ENCODE measurements at regions not wholly inside any gene's neighbourhood (a gene's known extent, or its start where the extent isn't known, plus 50 kb on each side); places are given as distances from the start of the nearest gene placed in this dataset.

DNA sequence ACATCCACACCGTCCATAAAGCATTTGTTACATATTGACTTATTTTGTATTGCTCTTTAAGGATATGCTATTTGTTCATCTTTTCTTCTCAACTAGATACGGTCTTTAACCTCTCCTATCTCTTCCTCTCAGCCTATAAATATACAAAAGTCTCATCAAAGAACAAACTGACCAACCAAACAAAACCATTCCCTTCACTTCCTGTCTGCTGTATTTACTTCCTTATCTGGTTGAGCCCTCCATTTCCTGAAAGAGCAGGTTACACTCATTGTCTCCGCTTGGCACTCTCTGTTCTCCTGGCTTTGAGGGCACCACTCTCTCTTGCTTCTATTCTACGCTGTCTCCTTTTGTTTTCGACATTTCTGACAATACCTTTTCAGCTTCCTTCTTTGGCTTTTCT is 431.9 kb upstream of the TCF4 start (continued):
- TF ChIP-seq, protein P1, sequence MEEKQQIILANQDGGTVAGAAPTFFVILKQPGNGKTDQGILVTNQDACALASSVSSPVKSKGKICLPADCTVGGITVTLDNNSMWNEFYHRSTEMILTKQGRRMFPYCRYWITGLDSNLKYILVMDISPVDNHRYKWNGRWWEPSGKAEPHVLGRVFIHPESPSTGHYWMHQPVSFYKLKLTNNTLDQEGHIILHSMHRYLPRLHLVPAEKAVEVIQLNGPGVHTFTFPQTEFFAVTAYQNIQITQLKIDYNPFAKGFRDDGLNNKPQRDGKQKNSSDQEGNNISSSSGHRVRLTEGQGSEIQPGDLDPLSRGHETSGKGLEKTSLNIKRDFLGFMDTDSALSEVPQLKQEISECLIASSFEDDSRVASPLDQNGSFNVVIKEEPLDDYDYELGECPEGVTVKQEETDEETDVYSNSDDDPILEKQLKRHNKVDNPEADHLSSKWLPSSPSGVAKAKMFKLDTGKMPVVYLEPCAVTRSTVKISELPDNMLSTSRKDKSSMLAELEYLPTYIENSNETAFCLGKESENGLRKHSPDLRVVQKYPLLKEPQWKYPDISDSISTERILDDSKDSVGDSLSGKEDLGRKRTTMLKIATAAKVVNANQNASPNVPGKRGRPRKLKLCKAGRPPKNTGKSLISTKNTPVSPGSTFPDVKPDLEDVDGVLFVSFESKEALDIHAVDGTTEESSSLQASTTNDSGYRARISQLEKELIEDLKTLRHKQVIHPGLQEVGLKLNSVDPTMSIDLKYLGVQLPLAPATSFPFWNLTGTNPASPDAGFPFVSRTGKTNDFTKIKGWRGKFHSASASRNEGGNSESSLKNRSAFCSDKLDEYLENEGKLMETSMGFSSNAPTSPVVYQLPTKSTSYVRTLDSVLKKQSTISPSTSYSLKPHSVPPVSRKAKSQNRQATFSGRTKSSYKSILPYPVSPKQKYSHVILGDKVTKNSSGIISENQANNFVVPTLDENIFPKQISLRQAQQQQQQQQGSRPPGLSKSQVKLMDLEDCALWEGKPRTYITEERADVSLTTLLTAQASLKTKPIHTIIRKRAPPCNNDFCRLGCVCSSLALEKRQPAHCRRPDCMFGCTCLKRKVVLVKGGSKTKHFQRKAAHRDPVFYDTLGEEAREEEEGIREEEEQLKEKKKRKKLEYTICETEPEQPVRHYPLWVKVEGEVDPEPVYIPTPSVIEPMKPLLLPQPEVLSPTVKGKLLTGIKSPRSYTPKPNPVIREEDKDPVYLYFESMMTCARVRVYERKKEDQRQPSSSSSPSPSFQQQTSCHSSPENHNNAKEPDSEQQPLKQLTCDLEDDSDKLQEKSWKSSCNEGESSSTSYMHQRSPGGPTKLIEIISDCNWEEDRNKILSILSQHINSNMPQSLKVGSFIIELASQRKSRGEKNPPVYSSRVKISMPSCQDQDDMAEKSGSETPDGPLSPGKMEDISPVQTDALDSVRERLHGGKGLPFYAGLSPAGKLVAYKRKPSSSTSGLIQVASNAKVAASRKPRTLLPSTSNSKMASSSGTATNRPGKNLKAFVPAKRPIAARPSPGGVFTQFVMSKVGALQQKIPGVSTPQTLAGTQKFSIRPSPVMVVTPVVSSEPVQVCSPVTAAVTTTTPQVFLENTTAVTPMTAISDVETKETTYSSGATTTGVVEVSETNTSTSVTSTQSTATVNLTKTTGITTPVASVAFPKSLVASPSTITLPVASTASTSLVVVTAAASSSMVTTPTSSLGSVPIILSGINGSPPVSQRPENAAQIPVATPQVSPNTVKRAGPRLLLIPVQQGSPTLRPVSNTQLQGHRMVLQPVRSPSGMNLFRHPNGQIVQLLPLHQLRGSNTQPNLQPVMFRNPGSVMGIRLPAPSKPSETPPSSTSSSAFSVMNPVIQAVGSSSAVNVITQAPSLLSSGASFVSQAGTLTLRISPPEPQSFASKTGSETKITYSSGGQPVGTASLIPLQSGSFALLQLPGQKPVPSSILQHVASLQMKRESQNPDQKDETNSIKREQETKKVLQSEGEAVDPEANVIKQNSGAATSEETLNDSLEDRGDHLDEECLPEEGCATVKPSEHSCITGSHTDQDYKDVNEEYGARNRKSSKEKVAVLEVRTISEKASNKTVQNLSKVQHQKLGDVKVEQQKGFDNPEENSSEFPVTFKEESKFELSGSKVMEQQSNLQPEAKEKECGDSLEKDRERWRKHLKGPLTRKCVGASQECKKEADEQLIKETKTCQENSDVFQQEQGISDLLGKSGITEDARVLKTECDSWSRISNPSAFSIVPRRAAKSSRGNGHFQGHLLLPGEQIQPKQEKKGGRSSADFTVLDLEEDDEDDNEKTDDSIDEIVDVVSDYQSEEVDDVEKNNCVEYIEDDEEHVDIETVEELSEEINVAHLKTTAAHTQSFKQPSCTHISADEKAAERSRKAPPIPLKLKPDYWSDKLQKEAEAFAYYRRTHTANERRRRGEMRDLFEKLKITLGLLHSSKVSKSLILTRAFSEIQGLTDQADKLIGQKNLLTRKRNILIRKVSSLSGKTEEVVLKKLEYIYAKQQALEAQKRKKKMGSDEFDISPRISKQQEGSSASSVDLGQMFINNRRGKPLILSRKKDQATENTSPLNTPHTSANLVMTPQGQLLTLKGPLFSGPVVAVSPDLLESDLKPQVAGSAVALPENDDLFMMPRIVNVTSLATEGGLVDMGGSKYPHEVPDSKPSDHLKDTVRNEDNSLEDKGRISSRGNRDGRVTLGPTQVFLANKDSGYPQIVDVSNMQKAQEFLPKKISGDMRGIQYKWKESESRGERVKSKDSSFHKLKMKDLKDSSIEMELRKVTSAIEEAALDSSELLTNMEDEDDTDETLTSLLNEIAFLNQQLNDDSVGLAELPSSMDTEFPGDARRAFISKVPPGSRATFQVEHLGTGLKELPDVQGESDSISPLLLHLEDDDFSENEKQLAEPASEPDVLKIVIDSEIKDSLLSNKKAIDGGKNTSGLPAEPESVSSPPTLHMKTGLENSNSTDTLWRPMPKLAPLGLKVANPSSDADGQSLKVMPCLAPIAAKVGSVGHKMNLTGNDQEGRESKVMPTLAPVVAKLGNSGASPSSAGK (IDR thresholded peaks at IDR 0.05) = no peak
- TF ChIP-seq, protein P2, sequence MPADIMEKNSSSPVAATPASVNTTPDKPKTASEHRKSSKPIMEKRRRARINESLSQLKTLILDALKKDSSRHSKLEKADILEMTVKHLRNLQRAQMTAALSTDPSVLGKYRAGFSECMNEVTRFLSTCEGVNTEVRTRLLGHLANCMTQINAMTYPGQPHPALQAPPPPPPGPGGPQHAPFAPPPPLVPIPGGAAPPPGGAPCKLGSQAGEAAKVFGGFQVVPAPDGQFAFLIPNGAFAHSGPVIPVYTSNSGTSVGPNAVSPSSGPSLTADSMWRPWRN (IDR thresholded peaks at IDR 0.05; ENCODE audit: low read depth) = no peak
- no peak for TF ChIP-seq SIX5 (IDR thresholded peaks at IDR 0.05; ENCODE audit: borderline replicate concordance in 1 of 2, insufficient read depth in 1 of 2, low read depth in 1 of 2, low read length in 2 of 2)
- TF ChIP-seq THRAP3 (IDR thresholded peaks at IDR 0.05; ENCODE audit: borderline replicate concordance) = no peak
- TF ChIP-seq ZNF780A (CRISPR knock-in tag; IDR thresholded peaks at IDR 0.05) = no peak
